ENCODE measurements at regions not wholly inside any gene's neighbourhood (a gene's known extent, or its start where the extent isn't known, plus 50 kb on each side); places are given as distances from the start of the nearest gene placed in this dataset.
"Not testable (repeated sequence)": the region's sequence is repeated elsewhere in the genome, so short reads cannot be mapped to it uniquely, and the experiment has no call there.

DNA sequence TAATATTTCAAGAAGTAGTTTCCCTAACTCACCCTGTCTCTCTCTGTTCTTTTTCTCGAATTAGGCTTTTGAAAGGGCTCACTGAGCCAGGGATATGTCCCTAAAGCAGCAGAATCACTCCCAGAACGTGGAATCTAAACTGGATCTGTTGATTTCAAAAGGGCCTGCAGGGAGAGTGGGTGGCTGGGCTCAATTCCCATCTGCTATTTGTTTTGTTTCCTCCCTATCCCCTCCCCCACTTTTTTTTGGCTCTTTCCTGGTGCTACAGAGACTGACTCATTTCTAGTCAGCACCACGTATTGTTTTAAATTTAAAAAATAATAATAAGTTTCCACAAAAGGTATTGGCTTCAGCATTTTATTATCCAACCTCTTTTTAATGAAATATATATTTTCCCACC, 961.5 kb downstream of the FAM181B start:
- no peaks in the 10 kb centered on the region for H3K36me3 Mint-ChIP-seq (ENCODE audit: low read depth)
- intact Hi-C loops (cut with DNase I, micrococcal nuclease), result no loop called here
- no peak overlapping the region for H3K4me3 Mint-ChIP-seq
- Histone ChIP-seq H3K27ac (ENCODE audit: low read depth in 1 of 2, low read length in 2 of 2) (no peak overlapping the region), H3K4me3 (ENCODE audit: low read length) (no peak overlapping the region), H3K36me3 (ENCODE audit: insufficient read depth, low read length) (no peaks in the 10 kb centered on the region), H3K27me3 (ENCODE audit: control insufficient read depth in 1 of 2, insufficient read depth in 2 of 2, low read length in 2 of 2) (no peaks in the 10 kb centered on the region), H3K9me3 (ENCODE audit: control insufficient read depth in 1 of 2, insufficient read depth in 1 of 2, low read length in 2 of 2) (no peaks in the 10 kb centered on the region), H3K4me1 (ENCODE audit: insufficient read depth, low read length) (no peaks in the 10 kb centered on the region)
- ChIA-PET POLR2A (no interaction called here), CTCF (interaction anchor here (1.1 kb wide), 1 partner anchor 11 kb away, joined by 3 read pairs; no protein-coding TSS in a partner anchor)
- no peak for DNase-seq
- TF ChIP-seq, protein P1, sequence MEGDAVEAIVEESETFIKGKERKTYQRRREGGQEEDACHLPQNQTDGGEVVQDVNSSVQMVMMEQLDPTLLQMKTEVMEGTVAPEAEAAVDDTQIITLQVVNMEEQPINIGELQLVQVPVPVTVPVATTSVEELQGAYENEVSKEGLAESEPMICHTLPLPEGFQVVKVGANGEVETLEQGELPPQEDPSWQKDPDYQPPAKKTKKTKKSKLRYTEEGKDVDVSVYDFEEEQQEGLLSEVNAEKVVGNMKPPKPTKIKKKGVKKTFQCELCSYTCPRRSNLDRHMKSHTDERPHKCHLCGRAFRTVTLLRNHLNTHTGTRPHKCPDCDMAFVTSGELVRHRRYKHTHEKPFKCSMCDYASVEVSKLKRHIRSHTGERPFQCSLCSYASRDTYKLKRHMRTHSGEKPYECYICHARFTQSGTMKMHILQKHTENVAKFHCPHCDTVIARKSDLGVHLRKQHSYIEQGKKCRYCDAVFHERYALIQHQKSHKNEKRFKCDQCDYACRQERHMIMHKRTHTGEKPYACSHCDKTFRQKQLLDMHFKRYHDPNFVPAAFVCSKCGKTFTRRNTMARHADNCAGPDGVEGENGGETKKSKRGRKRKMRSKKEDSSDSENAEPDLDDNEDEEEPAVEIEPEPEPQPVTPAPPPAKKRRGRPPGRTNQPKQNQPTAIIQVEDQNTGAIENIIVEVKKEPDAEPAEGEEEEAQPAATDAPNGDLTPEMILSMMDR (IDR thresholded peaks at IDR 0.05), result no peak
- no peaks in the 10 kb centered on the region for H3K9me3 Mint-ChIP-seq
- H3K4me1 Mint-ChIP-seq (ENCODE audit: low read depth), result no peaks in the 10 kb centered on the region
- ATAC-seq (ENCODE audit: poor library complexity), result no peak
- H3K27ac Mint-ChIP-seq, result no peak overlapping the region
- peaks cover 6% of the 10 kb centered on the region for H3K27me3 Mint-ChIP-seq

DNA sequence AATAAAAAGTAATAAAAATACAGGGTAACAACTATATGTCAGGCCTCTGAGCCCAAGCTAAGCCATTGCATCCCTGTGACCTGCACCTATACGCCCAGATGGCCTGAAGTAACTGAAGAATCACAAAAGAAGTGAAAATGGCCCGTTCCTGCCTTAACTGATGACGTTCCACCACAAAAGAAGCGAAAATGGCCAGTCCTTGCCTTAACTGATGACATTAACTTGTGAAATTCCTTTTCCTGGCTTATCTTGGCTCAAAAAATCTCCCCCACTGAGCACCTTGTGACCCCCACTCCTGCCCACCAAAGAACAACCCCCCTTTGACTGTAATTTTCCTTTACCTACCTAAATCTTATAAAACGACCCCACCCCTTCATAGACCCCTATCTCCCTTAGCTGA, 963.8 kb downstream of the FAM181B start:
- CTCF ChIA-PET, H3K27me3 Mint-ChIP-seq, H3K27ac Mint-ChIP-seq: not testable (repeated sequence)

DNA sequence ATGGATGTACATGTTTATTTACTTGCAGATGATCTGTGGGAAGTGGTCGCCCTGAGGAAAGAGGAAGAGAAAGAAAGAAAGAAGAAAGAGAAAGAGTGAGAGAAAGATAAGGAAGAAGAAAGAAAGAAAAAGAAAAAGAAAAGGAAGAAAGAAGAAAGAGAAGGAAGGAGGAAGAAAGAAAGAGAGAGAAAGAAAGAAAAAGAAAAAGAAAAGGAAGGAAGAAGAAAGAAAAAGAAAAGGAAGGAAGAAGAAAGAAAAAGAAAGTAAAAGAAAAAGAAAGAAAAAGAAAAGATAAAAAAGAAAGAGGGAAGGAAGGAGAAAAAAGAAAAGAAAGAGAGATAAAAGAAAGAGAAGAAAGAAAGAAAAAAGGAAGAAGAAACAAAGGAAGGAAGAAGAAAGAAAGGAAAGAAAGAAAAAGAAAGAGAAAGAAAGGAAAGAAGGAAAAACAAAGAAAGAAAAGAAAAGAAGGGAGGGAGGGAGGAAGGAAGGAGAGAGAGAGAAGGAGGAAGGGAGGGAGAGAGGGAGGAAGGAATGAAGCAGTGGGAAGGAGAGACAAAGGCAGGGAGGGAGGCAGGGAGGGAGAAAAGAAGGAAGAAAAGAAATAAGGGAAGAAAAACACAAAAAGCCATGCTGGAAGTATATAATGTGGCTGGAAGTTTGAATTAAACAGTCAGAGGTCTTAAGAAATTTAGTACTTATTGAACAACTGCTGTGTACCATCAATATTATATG, 976.6 kb downstream of the FAM181B start:
- no peaks in the 10 kb centered on the region for H3K9me3 Mint-ChIP-seq
- CTCF ChIA-PET, result no interaction called here
- no peaks in the 10 kb centered on the region for H3K4me1 ChIP-seq (ENCODE audit: insufficient read depth, low read length)
- H3K36me3 Mint-ChIP-seq (ENCODE audit: low read depth), result no peaks in the 10 kb centered on the region
- H3K9me3 ChIP-seq (ENCODE audit: control insufficient read depth in 1 of 2, insufficient read depth in 1 of 2, low read length in 2 of 2), result no peaks in the 10 kb centered on the region
- H3K36me3 ChIP-seq (ENCODE audit: insufficient read depth, low read length), result no peaks in the 10 kb centered on the region
- no peak overlapping the region for H3K27ac Mint-ChIP-seq
- POLR2A ChIA-PET, result no interaction called here
- H3K27me3 Mint-ChIP-seq, result peaks cover 18% of the 10 kb centered on the region
- H3K4me1 Mint-ChIP-seq (ENCODE audit: low read depth), result no peaks in the 10 kb centered on the region
- TF ChIP-seq, protein P1 (IDR thresholded peaks at IDR 0.05), result peak; percentile 30
- no peak for DNase-seq
- no peak for ATAC-seq (ENCODE audit: poor library complexity)
- H3K4me3 ChIP-seq (ENCODE audit: low read length), result no peak overlapping the region
- intact Hi-C loops (cut with DNase I, micrococcal nuclease), result no loop called here
- H3K27me3 ChIP-seq (ENCODE audit: control insufficient read depth in 1 of 2, insufficient read depth in 2 of 2, low read length in 2 of 2), result no peaks in the 10 kb centered on the region
- no peak overlapping the region for H3K27ac ChIP-seq (ENCODE audit: low read depth in 1 of 2, low read length in 2 of 2)
- no peak overlapping the region for H3K4me3 Mint-ChIP-seq

More for the DNA sequence above, 963.8 kb downstream of the FAM181B start:
- H3K36me3 Mint-ChIP-seq (ENCODE audit: low read depth); POLR2A ChIA-PET; H3K4me3 ChIP-seq (ENCODE audit: low read length); H3K27ac ChIP-seq (ENCODE audit: low read depth in 1 of 2, low read length in 2 of 2); intact Hi-C loops (cut with DNase I, micrococcal nuclease); H3K9me3 Mint-ChIP-seq; H3K27me3 ChIP-seq (ENCODE audit: control insufficient read depth in 1 of 2, insufficient read depth in 2 of 2, low read length in 2 of 2); H3K4me3 Mint-ChIP-seq; H3K36me3 ChIP-seq (ENCODE audit: insufficient read depth, low read length); H3K4me1 ChIP-seq (ENCODE audit: insufficient read depth, low read length); DNase-seq; ATAC-seq (ENCODE audit: poor library complexity); H3K4me1 Mint-ChIP-seq (ENCODE audit: low read depth); H3K9me3 ChIP-seq (ENCODE audit: control insufficient read depth in 1 of 2, insufficient read depth in 1 of 2, low read length in 2 of 2): not testable (repeated sequence)

DNA sequence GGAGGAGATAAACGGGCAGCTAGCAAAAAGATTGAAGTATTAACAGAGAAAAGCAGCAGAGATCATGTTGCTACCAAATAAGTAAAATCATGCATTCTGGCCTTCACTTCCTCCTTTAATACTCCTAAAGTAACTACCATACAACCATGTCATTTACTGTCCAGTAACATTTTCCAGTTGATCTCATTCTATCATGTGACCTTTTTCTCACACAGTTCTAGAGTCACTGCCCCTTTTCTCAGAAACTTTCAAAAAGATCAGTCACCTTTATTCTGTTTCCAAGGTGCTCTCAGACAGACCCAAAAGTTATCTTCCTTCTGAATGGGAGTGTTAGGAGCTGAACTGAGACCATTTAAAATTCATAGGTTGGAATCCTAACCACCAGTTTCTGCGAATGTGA, 984.4 kb downstream of the FAM181B start:
- Histone ChIP-seq H3K4me1 (ENCODE audit: insufficient read depth, low read length) (no peaks in the 10 kb centered on the region), H3K36me3 (ENCODE audit: insufficient read depth, low read length) (no peaks in the 10 kb centered on the region), H3K9me3 (ENCODE audit: control insufficient read depth in 1 of 2, insufficient read depth in 1 of 2, low read length in 2 of 2) (peaks cover 0 to 4% of the 10 kb centered on the region in 2 experiments), H3K4me3 (ENCODE audit: low read length) (no peak overlapping the region), H3K27me3 (ENCODE audit: control insufficient read depth in 1 of 2, insufficient read depth in 2 of 2, low read length in 2 of 2) (no peaks in the 10 kb centered on the region), H3K27ac (ENCODE audit: low read depth in 1 of 2, low read length in 2 of 2) (no peak overlapping the region)
- DNase-seq (no peak), ATAC-seq (ENCODE audit: poor library complexity) (no peak)
- peaks cover 4% of the 10 kb centered on the region for H3K27me3 Mint-ChIP-seq
- no peak overlapping the region for H3K27ac Mint-ChIP-seq
- H3K36me3 Mint-ChIP-seq (ENCODE audit: low read depth), result no peaks in the 10 kb centered on the region
- no peak overlapping the region for H3K4me3 Mint-ChIP-seq
- no peaks in the 10 kb centered on the region for H3K9me3 Mint-ChIP-seq
- TF ChIP-seq, protein P1 (IDR thresholded peaks at IDR 0.05), result no peak
- CTCF ChIA-PET, result no interaction called here
- POLR2A ChIA-PET, result no interaction called here
- H3K4me1 Mint-ChIP-seq (ENCODE audit: low read depth), result no peaks in the 10 kb centered on the region
- intact Hi-C loops (cut with DNase I, micrococcal nuclease), result no loop called here

All from CD4-positive, alpha-beta T cell (primary cell).